ENCODE measurements at regions not wholly inside any gene's neighbourhood (a gene's known extent, or its start where the extent isn't known, plus 50 kb on each side); places are given as distances from the start of the nearest gene placed in this dataset.

DNA sequence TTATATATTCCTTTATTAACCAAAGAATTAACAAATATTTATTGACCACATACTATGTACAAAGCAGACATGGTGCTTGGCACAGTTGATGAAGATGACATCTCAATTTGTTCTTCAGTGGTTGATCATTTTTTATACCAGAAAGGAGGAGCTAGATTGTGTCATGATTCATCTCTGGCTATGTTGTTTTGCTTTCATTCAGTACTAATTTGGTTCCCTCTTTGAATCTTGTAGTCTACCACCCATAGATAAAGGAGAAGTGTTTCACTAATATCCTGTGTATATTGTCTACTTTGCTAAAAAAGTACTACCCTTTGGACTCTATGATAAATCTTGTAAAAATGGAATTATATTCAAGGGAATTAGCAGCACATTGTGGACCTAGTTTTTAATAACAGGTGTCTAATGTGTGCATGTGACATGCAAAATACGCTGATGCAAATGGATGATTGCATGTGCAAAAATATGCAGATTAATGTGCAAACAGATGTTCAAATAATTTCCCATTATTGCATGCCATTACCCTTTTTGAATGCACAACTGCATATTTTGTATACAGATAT lies 313.2 kb upstream of the ZEB2 start:
- H3K9me3 Mint-ChIP-seq, result no peaks in the 10 kb centered on the region
- H3K4me3 Mint-ChIP-seq, result no peak overlapping the region
- TF ChIP-seq, protein P1, sequence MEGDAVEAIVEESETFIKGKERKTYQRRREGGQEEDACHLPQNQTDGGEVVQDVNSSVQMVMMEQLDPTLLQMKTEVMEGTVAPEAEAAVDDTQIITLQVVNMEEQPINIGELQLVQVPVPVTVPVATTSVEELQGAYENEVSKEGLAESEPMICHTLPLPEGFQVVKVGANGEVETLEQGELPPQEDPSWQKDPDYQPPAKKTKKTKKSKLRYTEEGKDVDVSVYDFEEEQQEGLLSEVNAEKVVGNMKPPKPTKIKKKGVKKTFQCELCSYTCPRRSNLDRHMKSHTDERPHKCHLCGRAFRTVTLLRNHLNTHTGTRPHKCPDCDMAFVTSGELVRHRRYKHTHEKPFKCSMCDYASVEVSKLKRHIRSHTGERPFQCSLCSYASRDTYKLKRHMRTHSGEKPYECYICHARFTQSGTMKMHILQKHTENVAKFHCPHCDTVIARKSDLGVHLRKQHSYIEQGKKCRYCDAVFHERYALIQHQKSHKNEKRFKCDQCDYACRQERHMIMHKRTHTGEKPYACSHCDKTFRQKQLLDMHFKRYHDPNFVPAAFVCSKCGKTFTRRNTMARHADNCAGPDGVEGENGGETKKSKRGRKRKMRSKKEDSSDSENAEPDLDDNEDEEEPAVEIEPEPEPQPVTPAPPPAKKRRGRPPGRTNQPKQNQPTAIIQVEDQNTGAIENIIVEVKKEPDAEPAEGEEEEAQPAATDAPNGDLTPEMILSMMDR (IDR thresholded peaks at IDR 0.05; ENCODE audit: unreplicated experiment), result no peak
- no peaks in the 10 kb centered on the region for H3K27me3 Mint-ChIP-seq (ENCODE audit: low read depth)
- no peaks in the 10 kb centered on the region for H3K36me3 Mint-ChIP-seq
- H3K27ac Mint-ChIP-seq, result no peak overlapping the region
- peaks cover 21% of the 10 kb centered on the region for H3K4me1 Mint-ChIP-seq
- DNase-seq (ENCODE audit: low spot score in 2 of 2, unreplicated experiment in 2 of 2), result no peak

DNA sequence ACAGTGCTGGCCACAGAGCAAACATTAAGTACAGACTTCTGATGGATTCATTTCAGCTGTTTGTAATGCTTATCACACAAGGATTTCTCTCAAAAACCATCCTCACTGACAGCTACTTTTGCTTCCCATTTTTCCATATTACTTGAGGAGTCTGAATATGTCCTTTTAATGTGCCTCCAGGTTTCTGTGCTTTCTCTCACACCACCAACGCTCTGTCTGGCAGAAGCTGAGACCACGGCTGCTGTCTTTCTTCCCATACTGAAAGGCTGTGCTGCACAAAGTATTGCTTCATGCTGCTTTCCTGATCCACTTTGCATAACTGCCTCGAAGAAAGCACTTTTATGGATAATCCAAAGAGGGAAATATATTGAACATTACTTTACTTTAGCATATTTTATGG lies 312.1 kb upstream of the ZEB2 start:
- no peaks in the 10 kb centered on the region for H3K9me3 Mint-ChIP-seq
- H3K27ac Mint-ChIP-seq, result peak overlapping the region; percentile 18
- H3K36me3 Mint-ChIP-seq, result no peaks in the 10 kb centered on the region
- DNase-seq (ENCODE audit: low spot score in 2 of 2, unreplicated experiment in 2 of 2), result no peak
- H3K27me3 Mint-ChIP-seq (ENCODE audit: low read depth), result no peaks in the 10 kb centered on the region
- peaks cover 28% of the 10 kb centered on the region for H3K4me1 Mint-ChIP-seq
- H3K4me3 Mint-ChIP-seq, result no peak overlapping the region
- TF ChIP-seq, protein P1 (IDR thresholded peaks at IDR 0.05; ENCODE audit: unreplicated experiment), result no peak

DNA sequence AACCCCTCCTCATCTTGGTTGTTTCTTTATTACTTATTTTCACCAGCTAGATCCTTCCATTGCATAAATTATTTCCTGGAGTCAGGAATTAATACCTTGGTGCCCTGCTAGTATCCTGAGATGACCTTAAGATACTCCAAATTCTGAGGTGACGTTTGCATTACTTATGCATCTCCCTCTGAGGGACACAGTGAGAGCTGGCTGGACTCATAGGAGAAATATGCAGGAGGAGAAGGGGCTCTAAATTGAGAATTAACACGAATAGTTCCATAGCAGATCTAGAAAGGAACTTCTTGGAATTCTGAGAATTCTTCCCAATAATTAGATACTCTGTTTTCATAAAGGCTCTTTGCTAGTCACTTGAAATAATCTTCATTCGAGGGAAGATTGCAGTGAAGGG lies 310.6 kb upstream of the ZEB2 start:
- no peak overlapping the region for H3K4me3 Mint-ChIP-seq
- DNase-seq (ENCODE audit: low spot score in 2 of 2, unreplicated experiment in 2 of 2), result no peak
- TF ChIP-seq, protein P1 (IDR thresholded peaks at IDR 0.05; ENCODE audit: unreplicated experiment), result no peak
- H3K27ac Mint-ChIP-seq, result no peak overlapping the region
- H3K36me3 Mint-ChIP-seq, result no peaks in the 10 kb centered on the region
- H3K9me3 Mint-ChIP-seq, result peaks cover 3% of the 10 kb centered on the region
- no peaks in the 10 kb centered on the region for H3K27me3 Mint-ChIP-seq (ENCODE audit: low read depth)
- peaks cover 28% of the 10 kb centered on the region for H3K4me1 Mint-ChIP-seq

DNA sequence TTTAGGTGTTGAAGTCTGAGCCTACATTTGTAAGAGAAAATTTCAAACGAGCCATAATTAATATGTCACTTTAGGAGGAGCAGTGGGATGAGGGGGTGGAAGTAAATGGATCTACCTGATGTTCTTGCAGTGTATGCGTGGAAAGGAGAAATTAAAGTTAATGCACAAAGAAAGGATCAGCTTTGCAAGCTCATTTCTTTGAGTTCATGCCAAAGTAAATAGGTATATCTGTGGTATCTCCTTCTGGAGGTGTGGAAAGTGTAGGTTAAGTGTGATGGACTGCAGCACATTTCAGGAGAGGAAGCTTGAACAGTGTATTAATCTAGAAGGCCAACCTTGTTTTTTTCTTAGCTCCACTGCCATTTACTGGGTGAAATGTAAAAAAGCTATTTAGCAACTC lies 307.5 kb upstream of the ZEB2 start:
- TF ChIP-seq, protein P1 (IDR thresholded peaks at IDR 0.05; ENCODE audit: unreplicated experiment), result no peak
- Mint-ChIP-seq H3K4me1 (peaks cover 16% of the 10 kb centered on the region), H3K27ac (no peak overlapping the region), H3K27me3 (ENCODE audit: low read depth) (no peaks in the 10 kb centered on the region), H3K36me3 (no peaks in the 10 kb centered on the region), H3K9me3 (peaks cover 14% of the 10 kb centered on the region), H3K4me3 (no peak overlapping the region)
- no peak for DNase-seq (ENCODE audit: low spot score in 2 of 2, unreplicated experiment in 2 of 2)

DNA sequence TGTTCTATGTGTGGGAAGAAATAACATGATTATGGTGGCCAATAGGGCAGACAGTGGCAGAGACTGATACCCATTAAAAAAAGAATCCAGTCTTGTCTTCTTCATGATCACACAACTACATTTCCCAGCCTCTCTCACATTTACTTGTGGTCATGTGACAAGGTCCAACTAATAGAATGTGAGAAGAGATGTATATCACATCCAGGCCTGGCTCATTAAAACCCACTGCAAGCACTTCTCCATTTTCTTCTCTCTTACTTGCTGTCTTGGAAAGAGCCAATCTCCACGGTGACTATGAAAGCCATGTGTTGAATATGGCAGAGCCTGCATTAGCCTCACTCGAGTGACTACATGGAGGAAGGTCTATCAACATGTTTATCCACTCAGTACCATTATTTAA lies 306.2 kb upstream of the ZEB2 start:
- TF ChIP-seq, protein P1 (IDR thresholded peaks at IDR 0.05; ENCODE audit: unreplicated experiment), result no peak
- H3K4me3 Mint-ChIP-seq, result no peak overlapping the region

More for the DNA sequence above, 306.2 kb upstream of the ZEB2 start:
- DNase-seq (ENCODE audit: low spot score in 2 of 2, unreplicated experiment in 2 of 2), result no peak
- H3K9me3 Mint-ChIP-seq, result peaks cover 24% of the 10 kb centered on the region
- no peak overlapping the region for H3K27ac Mint-ChIP-seq
- H3K27me3 Mint-ChIP-seq (ENCODE audit: low read depth), result no peaks in the 10 kb centered on the region
- peaks cover 4% of the 10 kb centered on the region for H3K36me3 Mint-ChIP-seq
- H3K4me1 Mint-ChIP-seq, result peaks cover 12% of the 10 kb centered on the region

All from mesothelial cell of epicardium (in vitro differentiated cells).